Small intestine (tissue), 7 donors: ENCODE measurements at regions not wholly inside any gene's neighbourhood (a gene's known extent, or its start where the extent isn't known, plus 50 kb on each side); places are given as distances from the start of the nearest gene placed in this dataset.

ENCODE experiments used
- DNase-seq, 2 donors: peaks; one replicate each; pipeline versions ENCODE4 v3.0.0 to v3.0.0-alpha.2; 2013
- FAIRE-seq: peaks from 2 replicates; lab custom pipeline; 2012; peaks lifted over from hg19 to GRCh38; lab: Jason Lieb, UNC
- H3K27ac ChIP-seq, 3 donors: one replicate each; pipeline ENCODE4 v1.5.1; 2013; ENCODE audit warnings: low read length in 2 of 3, mild to moderate bottlenecking in 2 of 3, control low read depth in 1 of 3, inconsistent platforms in 1 of 3, low read depth in 1 of 3, moderate library complexity in 1 of 3
- H3K27me3 ChIP-seq, 3 donors: one replicate each; pipeline ENCODE4 v1.6.1; 2013; ENCODE audit warnings: low read length in 3 of 3, inconsistent platforms in 1 of 3; ENCODE audit not compliant: control insufficient read depth in 3 of 3, insufficient read depth in 3 of 3
- H3K36me3 ChIP-seq, 3 donors: one replicate each; pipeline ENCODE4 v1.6.1; 2013; ENCODE audit warnings: low read length in 3 of 3, inconsistent platforms in 1 of 3, low read depth in 1 of 3, mild to moderate bottlenecking in 1 of 3, moderate library complexity in 1 of 3; ENCODE audit not compliant: control insufficient read depth in 3 of 3, insufficient read depth in 2 of 3
- H3K4me1 ChIP-seq, 3 donors: one replicate each; pipeline ENCODE4 v1.6.1; 2013; ENCODE audit warnings: low read length in 2 of 3, inconsistent platforms in 1 of 3, low read depth in 1 of 3, mild to moderate bottlenecking in 1 of 3, moderate library complexity in 1 of 3; ENCODE audit not compliant: control insufficient read depth in 3 of 3, insufficient read depth in 2 of 3
- H3K4me3 ChIP-seq, 3 donors: one replicate each; pipeline ENCODE4 v1.5.1; 2013; ENCODE audit warnings: low read length in 3 of 3, control low read depth in 1 of 3, inconsistent platforms in 1 of 3, low read depth in 1 of 3, mild to moderate bottlenecking in 1 of 3, moderate library complexity in 1 of 3
- H3K9me3 ChIP-seq, 2 donors: one replicate each; pipeline ENCODE4 v1.6.1; 2013; ENCODE audit warnings: low read depth in 1 of 2, low read length in 1 of 2; ENCODE audit not compliant: control insufficient read depth in 2 of 2, insufficient read depth in 1 of 2
- WGBS, 3 donors: extraction: QIAGEN DNeasy Blood & Tissue Kit; methylation state at CpG; one replicate each; pipeline ENCODE4 v1.1.7; 2013; 5-methylcytosine and 5-hydroxymethylcytosine counted together
- donor health status: healthy with polysubstance abuse.
- donor health status: control.
- donor health status: control.
- donor health status: Bipolar disorder and iron deficiency.
- donor health status: healthy.

- FAIRE-seq = no peak
- H3K36me3 ChIP-seq = no peaks in the 10 kb centered on the region
- H3K4me1 ChIP-seq = peaks cover 0 to 12% (median 0%) of the 10 kb centered on the region in 3 donors
- DNase-seq = no peak
- H3K9me3 ChIP-seq = no peaks in the 10 kb centered on the region
- WGBS, 3 donors = 81 to 92% (median 86%) methylated on average over 11 to 12 of the region's 12 CpGs
- H3K27me3 ChIP-seq = peaks cover 0 to 2% (median 0%) of the 10 kb centered on the region in 3 donors
- no peak overlapping the region for H3K4me3 ChIP-seq
- H3K27ac ChIP-seq = no peak overlapping the region
Measured at GRCh38 chr1:47577303-47578025, 139.6 kb downstream of the FOXD2 start.

GRCh38 chr1:47578026-47578720 is 140.3 kb downstream of the FOXD2 start:
- H3K36me3 ChIP-seq = no peaks in the 10 kb centered on the region
- H3K9me3 ChIP-seq = no peaks in the 10 kb centered on the region
- 43 to 50% (median 50%) methylated on average over 19 of the region's 19 CpGs for WGBS, 3 donors
- H3K27ac ChIP-seq = peak overlapping the region in 1 of 3 donors; percentile 28
- DNase-seq = no peak
- H3K4me3 ChIP-seq = no peak overlapping the region
- H3K27me3 ChIP-seq = peaks cover 0 to 2% (median 0%) of the 10 kb centered on the region in 3 donors
- FAIRE-seq = no peak
- H3K4me1 ChIP-seq = peaks cover 0 to 12% (median 0%) of the 10 kb centered on the region in 3 donors

GRCh38 chr1:47578721-47579419 is 141.0 kb downstream of the FOXD2 start:
- WGBS, 3 donors = 47 to 50% (median 49%) methylated on average over 10 of the region's 10 CpGs

GRCh38 chr1:47579809-47580208 is 142.0 kb downstream of the FOXD2 start:
- FAIRE-seq (no peak), DNase-seq (no peak)
- Histone ChIP-seq H3K36me3 (no peaks in the 10 kb centered on the region), H3K27me3 (peaks cover 0 to 2% (median 0%) of the 10 kb centered on the region in 3 donors), H3K9me3 (no peaks in the 10 kb centered on the region), H3K4me3 (no peak overlapping the region), H3K4me1 (peaks cover 0 to 12% (median 0%) of the 10 kb centered on the region in 3 donors), H3K27ac (no peak overlapping the region)
- 67 to 78% (median 69%) methylated on average over 2 of the region's 2 CpGs for WGBS, 3 donors

More at GRCh38 chr1:47578721-47579419, 141.0 kb downstream of the FOXD2 start:
- Histone ChIP-seq H3K36me3 (no peaks in the 10 kb centered on the region), H3K27ac (peak overlapping the region in 1 of 3 donors; percentile 28), H3K4me3 (no peak overlapping the region), H3K9me3 (no peaks in the 10 kb centered on the region), H3K27me3 (peaks cover 0 to 2% (median 0%) of the 10 kb centered on the region in 3 donors), H3K4me1 (peaks cover 0 to 12% (median 0%) of the 10 kb centered on the region in 3 donors)
- DNase-seq = no peak
- no peak for FAIRE-seq

- H3K4me1 ChIP-seq = peaks cover 0 to 12% (median 0%) of the 10 kb centered on the region in 3 donors
- FAIRE-seq = no peak
- H3K36me3 ChIP-seq = no peaks in the 10 kb centered on the region
- peaks cover 0 to 2% (median 0%) of the 10 kb centered on the region in 3 donors for H3K27me3 ChIP-seq
- no peaks in the 10 kb centered on the region for H3K9me3 ChIP-seq
- 88 to 94% (median 92%) methylated on average over 11 of the region's 11 CpGs for WGBS, 3 donors
- no peak overlapping the region for H3K27ac ChIP-seq
- DNase-seq = no peak
- no peak overlapping the region for H3K4me3 ChIP-seq
Measured at GRCh38 chr1:47580451-47580995, 142.7 kb downstream of the FOXD2 start.

GRCh38 chr1:47582891-47583608 is 145.2 kb downstream of the FOXD2 start:
- Histone ChIP-seq H3K27me3 (peaks cover 0 to 2% (median 0%) of the 10 kb centered on the region in 3 donors), H3K4me3 (no peak overlapping the region), H3K27ac (no peak overlapping the region), H3K9me3 (no peaks in the 10 kb centered on the region), H3K4me1 (peaks cover 0 to 14% (median 0%) of the 10 kb centered on the region in 3 donors), H3K36me3 (no peaks in the 10 kb centered on the region)
- no peak for FAIRE-seq
- DNase-seq = no peak
- WGBS, 3 donors = 53 to 69% (median 57%) methylated on average over 8 of the region's 8 CpGs

GRCh38 chr1:47584249-47584648 is 146.4 kb downstream of the FOXD2 start:
- H3K4me1 ChIP-seq = peaks cover 0 to 7% (median 0%) of the 10 kb centered on the region in 3 donors
- peaks cover 0 to 3% (median 2%) of the 10 kb centered on the region in 3 donors for H3K27me3 ChIP-seq
- no peak for DNase-seq
- no peaks in the 10 kb centered on the region for H3K36me3 ChIP-seq
- FAIRE-seq = no peak
- no peaks in the 10 kb centered on the region for H3K9me3 ChIP-seq
- H3K27ac ChIP-seq = no peak overlapping the region
- WGBS, 3 donors = 13 to 46% (median 19%) methylated on average over 1 of the region's 1 CpG
- no peak overlapping the region for H3K4me3 ChIP-seq
